Glutamatergic neuron (in vitro differentiated cells): ENCODE measurements at regions not wholly inside any gene's neighbourhood (a gene's known extent, or its start where the extent isn't known, plus 50 kb on each side); places are given as distances from the start of the nearest gene placed in this dataset.

Experiments
- DNase-seq: peaks from one replicate; pipeline ENCODE4 v3.0.0; 2022
- H3K27ac Mint-ChIP-seq: one replicate; pipeline ENCODE4 v1.8.0; 2020; ENCODE audit warnings: mild to moderate bottlenecking, mixed read lengths, inconsistent platforms; ENCODE audit not compliant: unreplicated experiment
- H3K27me3 Mint-ChIP-seq: one replicate; pipeline ENCODE4 v1.8.0; 2020; ENCODE audit warnings: mild to moderate bottlenecking, moderate library complexity, mixed read lengths, inconsistent platforms; ENCODE audit not compliant: unreplicated experiment
- H3K36me3 Mint-ChIP-seq: one replicate; pipeline ENCODE4 v1.8.0; 2020; ENCODE audit warnings: mild to moderate bottlenecking, mixed read lengths, inconsistent platforms; ENCODE audit not compliant: unreplicated experiment
- H3K4me1 Mint-ChIP-seq: one replicate; pipeline ENCODE4 v1.8.0; 2020; ENCODE audit warnings: mild to moderate bottlenecking, low read depth, mixed read lengths, inconsistent platforms; ENCODE audit not compliant: unreplicated experiment
- H3K4me3 Mint-ChIP-seq: one replicate; pipeline ENCODE4 v1.8.0; 2020; ENCODE audit warnings: mild to moderate bottlenecking, mixed read lengths, inconsistent platforms; ENCODE audit not compliant: unreplicated experiment
- H3K9me3 Mint-ChIP-seq: one replicate; pipeline ENCODE4 v1.8.0; 2020; ENCODE audit warnings: mild to moderate bottlenecking, moderate library complexity, mixed read lengths, inconsistent platforms; ENCODE audit not compliant: unreplicated experiment
- TF ChIP-seq, protein P1 (sequence below): fragments of 200-600 bp; sonication (generic); IDR thresholded peaks from one replicate; pipeline ENCODE4 v1.5.0; 2021; ENCODE audit not compliant: partially characterized antibody, unreplicated experiment

DNA sequence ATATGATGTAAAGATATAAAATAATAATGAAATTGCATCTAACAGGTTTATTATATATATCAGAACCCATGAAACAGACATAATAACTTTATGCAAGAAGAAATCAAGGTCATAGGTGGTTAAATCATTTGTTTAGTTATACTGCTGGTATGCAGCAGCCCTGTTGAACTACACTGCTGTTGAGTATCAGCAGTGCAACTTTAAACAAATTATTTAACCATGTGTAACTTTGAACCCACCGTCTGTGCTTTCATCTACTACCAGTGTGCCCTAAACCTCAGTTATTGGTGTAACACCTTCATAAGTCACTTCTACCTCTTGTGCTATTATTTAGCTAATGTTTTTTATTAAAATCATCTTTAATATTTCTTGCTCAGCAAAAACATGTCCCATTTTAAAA lies 262.3 kb upstream of the CRY1 start:
- Mint-ChIP-seq H3K4me3 (no peak overlapping the region), H3K9me3 (peaks cover 5% of the 10 kb centered on the region), H3K27me3 (peaks cover 2% of the 10 kb centered on the region), H3K36me3 (no peaks in the 10 kb centered on the region), H3K27ac (no peak overlapping the region), H3K4me1 (peaks cover 4% of the 10 kb centered on the region)
- no peak for DNase-seq
- TF ChIP-seq, protein P1, sequence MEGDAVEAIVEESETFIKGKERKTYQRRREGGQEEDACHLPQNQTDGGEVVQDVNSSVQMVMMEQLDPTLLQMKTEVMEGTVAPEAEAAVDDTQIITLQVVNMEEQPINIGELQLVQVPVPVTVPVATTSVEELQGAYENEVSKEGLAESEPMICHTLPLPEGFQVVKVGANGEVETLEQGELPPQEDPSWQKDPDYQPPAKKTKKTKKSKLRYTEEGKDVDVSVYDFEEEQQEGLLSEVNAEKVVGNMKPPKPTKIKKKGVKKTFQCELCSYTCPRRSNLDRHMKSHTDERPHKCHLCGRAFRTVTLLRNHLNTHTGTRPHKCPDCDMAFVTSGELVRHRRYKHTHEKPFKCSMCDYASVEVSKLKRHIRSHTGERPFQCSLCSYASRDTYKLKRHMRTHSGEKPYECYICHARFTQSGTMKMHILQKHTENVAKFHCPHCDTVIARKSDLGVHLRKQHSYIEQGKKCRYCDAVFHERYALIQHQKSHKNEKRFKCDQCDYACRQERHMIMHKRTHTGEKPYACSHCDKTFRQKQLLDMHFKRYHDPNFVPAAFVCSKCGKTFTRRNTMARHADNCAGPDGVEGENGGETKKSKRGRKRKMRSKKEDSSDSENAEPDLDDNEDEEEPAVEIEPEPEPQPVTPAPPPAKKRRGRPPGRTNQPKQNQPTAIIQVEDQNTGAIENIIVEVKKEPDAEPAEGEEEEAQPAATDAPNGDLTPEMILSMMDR: no peak

DNA sequence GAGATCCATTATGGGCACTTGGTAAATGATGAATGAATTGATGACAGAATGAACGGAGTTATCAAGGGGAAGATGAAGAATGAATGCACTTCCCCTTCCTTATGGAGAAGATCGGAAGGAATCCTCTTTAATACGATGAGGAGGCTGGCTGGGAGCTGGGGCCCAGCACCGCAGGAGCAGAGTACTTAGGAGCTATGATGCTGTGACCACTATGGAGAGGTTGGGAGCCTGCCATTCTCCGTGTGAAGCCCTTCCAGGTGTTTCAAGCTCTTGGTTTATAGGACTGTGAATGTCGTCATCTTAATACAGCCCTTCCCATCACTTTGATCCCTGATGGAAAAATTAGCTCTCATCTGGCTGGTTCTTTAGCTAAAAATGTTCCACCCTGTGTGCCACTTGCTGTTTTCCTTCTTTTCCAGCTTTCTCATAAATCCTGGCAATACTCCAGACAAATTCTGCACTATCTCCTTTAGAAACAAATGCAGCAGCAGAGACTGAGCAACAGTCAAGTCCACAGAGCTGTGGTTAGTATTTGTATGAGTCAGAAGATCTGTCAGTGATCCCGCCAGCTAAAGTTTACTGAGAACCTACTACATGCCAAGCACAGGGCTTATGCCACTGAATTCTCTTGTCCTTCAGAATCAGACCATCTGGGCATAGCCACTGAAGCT lies 263.1 kb upstream of the CRY1 start:
- Mint-ChIP-seq H3K27ac (no peak overlapping the region), H3K4me3 (no peak overlapping the region), H3K9me3 (peaks cover 5% of the 10 kb centered on the region), H3K36me3 (no peaks in the 10 kb centered on the region), H3K27me3 (peaks cover 2% of the 10 kb centered on the region), H3K4me1 (peaks cover 4% of the 10 kb centered on the region)
- TF ChIP-seq, protein P1: no peak
- no peak for DNase-seq

DNA sequence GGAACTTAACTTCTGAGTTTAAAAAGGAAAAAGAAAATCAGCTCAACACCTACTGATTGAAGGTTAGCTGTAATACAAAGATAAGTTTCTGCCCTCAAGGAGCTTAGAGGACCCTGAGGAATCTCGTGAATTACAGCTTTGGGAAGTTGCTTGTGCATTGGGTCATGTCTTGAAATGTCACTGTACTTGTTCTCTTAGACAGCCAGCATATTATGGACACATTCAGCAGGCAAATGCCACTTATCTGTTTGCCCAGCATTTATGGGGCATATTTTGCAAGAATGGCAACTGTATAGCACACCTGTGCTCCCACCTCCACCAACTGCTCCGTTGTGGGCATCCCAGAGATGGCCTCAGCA lies 263.6 kb upstream of the CRY1 start:
- peaks cover 5% of the 10 kb centered on the region for H3K9me3 Mint-ChIP-seq
- no peaks in the 10 kb centered on the region for H3K36me3 Mint-ChIP-seq
- DNase-seq: no peak
- peaks cover 4% of the 10 kb centered on the region for H3K4me1 Mint-ChIP-seq
- H3K27ac Mint-ChIP-seq: no peak overlapping the region
- TF ChIP-seq, protein P1: no peak
- peaks cover 2% of the 10 kb centered on the region for H3K27me3 Mint-ChIP-seq
- no peak overlapping the region for H3K4me3 Mint-ChIP-seq

DNA sequence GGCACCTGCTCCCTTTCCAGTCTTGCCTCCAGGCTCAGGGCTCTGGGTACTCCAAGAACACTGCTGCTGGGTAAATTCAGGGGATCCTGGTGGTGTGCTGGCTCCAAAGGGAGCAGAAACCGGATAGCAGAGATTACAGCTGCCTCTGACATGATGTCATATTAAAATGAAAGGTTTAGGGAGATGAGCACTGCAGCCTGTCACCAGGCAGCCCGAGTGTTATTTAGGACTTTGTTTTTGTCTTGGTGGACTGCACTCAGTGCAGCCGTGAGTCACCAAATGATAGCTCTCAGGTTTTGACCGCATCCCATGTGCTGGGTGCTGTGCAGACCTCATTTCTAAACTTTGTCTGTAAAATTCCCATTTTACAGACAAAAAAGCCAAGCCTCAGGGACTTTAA lies 266.0 kb upstream of the CRY1 start:
- H3K36me3 Mint-ChIP-seq: no peaks in the 10 kb centered on the region
- TF ChIP-seq, protein P1: no peak
- H3K27ac Mint-ChIP-seq: no peak overlapping the region
- DNase-seq: no peak
- H3K27me3 Mint-ChIP-seq: peaks cover 2% of the 10 kb centered on the region
- H3K4me3 Mint-ChIP-seq: no peak overlapping the region
- peaks cover 6% of the 10 kb centered on the region for H3K4me1 Mint-ChIP-seq
- H3K9me3 Mint-ChIP-seq: peaks cover 4% of the 10 kb centered on the region

DNA sequence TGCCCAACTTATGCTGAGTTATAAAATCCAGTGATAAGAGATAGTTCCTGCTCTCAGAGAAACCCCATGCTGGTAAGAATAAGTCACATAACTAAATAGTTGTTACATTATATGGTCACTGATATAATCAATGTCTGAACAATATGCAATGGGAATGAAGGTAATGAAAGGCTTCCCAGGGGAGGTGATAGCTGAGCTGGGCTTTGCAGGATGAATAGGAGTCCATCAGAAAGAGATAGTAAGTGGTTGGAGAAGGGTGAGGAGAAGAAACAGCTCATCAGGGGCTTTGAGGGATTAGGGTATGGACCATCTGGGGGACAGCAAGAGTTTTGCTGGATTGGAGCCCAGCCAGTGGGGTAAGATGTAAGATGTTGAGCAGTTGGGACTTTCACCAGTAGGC lies 266.7 kb upstream of the CRY1 start:
- H3K36me3 Mint-ChIP-seq: no peaks in the 10 kb centered on the region
- H3K4me3 Mint-ChIP-seq: no peak overlapping the region
- TF ChIP-seq, protein P1: no peak
- H3K4me1 Mint-ChIP-seq: peaks cover 6% of the 10 kb centered on the region
- H3K27ac Mint-ChIP-seq: no peak overlapping the region
- H3K9me3 Mint-ChIP-seq: peaks cover 4% of the 10 kb centered on the region
- H3K27me3 Mint-ChIP-seq: peaks cover 2% of the 10 kb centered on the region
- DNase-seq: no peak
